HG02642 (cell line): ENCODE measurements at regions not wholly inside any gene's neighbourhood (a gene's known extent, or its start where the extent isn't known, plus 50 kb on each side); places are given as distances from the start of the nearest gene placed in this dataset.
"Not testable (repeated sequence)": the region's sequence is repeated elsewhere in the genome, so short reads cannot be mapped to it uniquely, and the experiment has no call there.

ENCODE experiments used
- ATAC-seq: cut with Tn5 transposase; IDR thresholded peaks from one replicate; pipeline ENCODE4 v1.9.1; 2021; ENCODE audit warnings: mild to moderate bottlenecking; ENCODE audit not compliant: unreplicated experiment, poor library complexity

- ATAC-seq = no peak
Measured at GRCh38 chr5:63043792-63044191, 465.2 kb downstream of the LRRC70 start.

DNA sequence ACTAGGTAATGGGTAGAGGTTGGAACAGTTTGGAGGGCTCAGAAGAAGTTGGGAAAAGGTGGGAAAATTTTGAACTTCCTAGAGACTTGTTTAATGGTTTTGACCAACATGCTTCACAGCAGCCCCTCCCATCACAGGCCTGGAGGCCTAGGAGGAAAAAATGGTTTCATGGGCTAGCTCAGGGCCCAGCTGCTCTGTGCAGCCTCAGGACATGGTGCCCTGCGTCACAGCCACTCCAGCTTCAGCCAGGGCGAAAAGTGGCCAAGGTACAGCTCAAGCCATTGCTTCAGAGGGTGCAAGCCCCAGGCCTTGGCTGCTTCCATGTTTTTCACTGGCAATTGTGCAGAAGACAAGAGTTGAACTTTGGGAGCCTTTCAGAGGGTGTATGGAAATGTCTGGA lies 453.7 kb downstream of the LRRC70 start:
- no peak for ATAC-seq

- no peak for ATAC-seq
Measured at GRCh38 chr5:63029891-63030290, 451.3 kb downstream of the LRRC70 start.

DNA sequence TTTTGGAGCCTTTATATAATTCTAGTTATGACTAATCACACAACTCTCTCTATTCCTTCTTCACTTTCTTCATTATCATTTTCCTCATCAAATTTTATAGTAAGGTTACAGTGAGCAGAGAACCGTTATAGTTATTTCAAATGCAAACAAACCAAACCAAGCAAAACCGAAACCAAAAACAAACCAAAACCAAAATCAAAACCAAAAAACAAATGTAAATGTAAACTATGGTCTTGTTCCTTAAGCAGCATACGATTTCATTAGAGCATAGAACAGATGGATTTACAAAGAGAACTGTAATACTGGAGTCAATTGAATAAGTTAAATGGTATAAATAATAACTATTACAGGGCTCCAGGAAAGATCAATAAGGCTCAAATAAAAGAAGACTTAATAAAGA lies 447.1 kb downstream of the LRRC70 start:
- ATAC-seq = peak; percentile 56

- peak; percentile 61 for ATAC-seq
Measured at GRCh38 chr5:63022403-63022802, 443.8 kb downstream of the LRRC70 start.

- no peak for ATAC-seq
Measured at GRCh38 chr5:63011158-63011557, 432.5 kb downstream of the LRRC70 start.

- no peak for ATAC-seq
Measured at GRCh38 chr5:63008195-63008594, 429.6 kb downstream of the LRRC70 start.

GRCh38 chr5:62994842-62995241 lies 416.2 kb downstream of the LRRC70 start:
- ATAC-seq = not testable (repeated sequence)

DNA sequence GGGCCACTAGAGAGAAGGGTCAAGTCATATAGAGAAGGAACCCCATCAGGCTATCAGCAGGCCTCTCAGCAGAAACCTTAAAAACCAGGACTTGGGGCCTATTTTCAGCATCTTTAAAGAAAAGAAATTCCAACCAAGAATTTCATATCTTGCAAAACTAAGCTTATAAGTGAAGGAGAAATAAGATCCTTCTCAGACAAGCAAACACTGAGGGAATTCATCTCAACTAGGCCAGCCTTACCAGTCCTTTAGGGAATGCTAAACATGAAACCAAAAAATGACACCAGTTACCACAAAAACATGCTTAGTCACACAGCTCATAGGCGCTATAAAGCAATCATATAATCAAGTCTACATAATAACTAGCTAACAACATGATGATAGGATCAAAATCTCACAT lies 407.1 kb downstream of the LRRC70 start:
- no peak for ATAC-seq

- ATAC-seq = no peak
Measured at GRCh38 chr5:62982348-62982747, 403.7 kb downstream of the LRRC70 start.

GRCh38 chr5:62980884-62981283 lies 402.3 kb downstream of the LRRC70 start:
- ATAC-seq = no peak

DNA sequence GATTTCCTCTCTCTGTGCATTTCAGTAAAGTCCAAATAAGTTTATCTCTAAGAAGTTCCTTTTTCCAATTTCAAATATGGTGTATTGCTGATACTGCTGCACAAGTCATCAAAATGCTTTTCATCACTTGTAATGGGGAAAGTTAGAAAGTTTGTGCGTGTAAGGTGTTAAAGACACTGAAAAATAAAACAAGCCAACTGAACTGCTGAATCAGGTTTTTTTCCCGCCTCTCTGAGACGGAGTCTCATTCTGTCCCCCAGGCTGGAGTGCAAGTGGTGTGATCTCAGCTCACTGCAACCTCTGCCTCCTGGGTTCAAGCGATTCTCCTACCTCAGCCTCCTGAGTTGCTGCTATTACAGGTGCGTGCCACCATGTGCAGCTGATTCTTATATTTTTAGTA lies 400.9 kb downstream of the LRRC70 start:
- no peak for ATAC-seq

- ATAC-seq = no peak
Measured at GRCh38 chr5:62977661-62978060, 399.0 kb downstream of the LRRC70 start.

GRCh38 chr5:62974623-62975022 lies 396.0 kb downstream of the LRRC70 start:
- no peak for ATAC-seq

GRCh38 chr5:62969409-62970120 lies 390.9 kb downstream of the LRRC70 start:
- ATAC-seq = no peak

- ATAC-seq = no peak
Measured at GRCh38 chr5:62964428-62964827, 385.8 kb downstream of the LRRC70 start.

GRCh38 chr5:62960781-62961180 lies 382.2 kb downstream of the LRRC70 start:
- ATAC-seq = no peak

DNA sequence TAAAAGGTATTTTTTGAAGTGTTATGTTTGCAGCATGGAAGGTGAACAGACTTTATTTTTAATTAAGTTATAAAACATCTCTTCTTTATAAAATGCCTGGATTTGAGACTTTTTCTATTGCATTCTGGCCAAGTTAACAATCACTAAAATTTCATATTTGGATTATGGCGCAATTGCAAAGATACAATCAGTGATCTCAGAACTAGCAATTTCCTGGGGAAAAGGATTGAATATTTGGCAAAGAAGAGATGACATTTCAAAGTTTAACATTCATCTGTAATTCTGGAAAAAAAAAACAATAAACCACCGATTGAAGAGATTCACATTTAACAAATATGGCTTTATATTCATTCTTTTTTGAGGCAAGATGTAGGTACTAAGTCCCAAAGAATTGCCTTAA lies 378.0 kb downstream of the LRRC70 start:
- ATAC-seq = no peak

GRCh38 chr5:62954578-62954977 lies 376.0 kb downstream of the LRRC70 start:
- ATAC-seq = no peak

GRCh38 chr5:62948301-62948700 lies 369.7 kb downstream of the LRRC70 start:
- ATAC-seq = no peak

- no peak for ATAC-seq
Measured at GRCh38 chr5:62942384-62942783, 363.8 kb downstream of the LRRC70 start.

DNA sequence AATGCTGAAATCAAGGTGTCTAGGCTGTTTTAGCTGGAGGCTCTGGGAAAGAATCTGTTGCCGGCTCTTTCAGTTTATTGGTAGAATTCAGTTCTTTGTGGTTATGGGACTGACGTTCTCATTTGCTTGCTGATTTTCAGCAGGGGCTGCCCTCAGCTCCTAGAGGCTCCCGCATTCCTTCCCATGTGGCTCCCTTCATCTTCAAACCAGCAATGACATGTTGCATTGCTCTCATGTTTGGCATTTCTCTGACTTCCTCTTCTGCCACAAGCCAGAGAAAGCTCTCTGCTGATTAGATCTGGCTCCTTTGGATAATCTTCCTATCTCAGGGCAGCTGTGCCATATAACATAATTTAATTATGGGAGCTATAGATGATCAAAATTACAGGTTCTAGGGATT lies 360.3 kb downstream of the LRRC70 start:
- no peak for ATAC-seq
